Effector memory CD4-positive, alpha-beta T cell (primary cell): ENCODE measurements at regions not wholly inside any gene's neighbourhood (a gene's known extent, or its start where the extent isn't known, plus 50 kb on each side); places are given as distances from the start of the nearest gene placed in this dataset.
"Not testable (repeated sequence)": the region's sequence is repeated elsewhere in the genome, so short reads cannot be mapped to it uniquely, and the experiment has no call there.

Experiments
- DNase-seq, 3 donors: peaks; one replicate each; pipeline ENCODE4 v3.0.0-alpha.2; 2020
- H3K27ac ChIP-seq: 2 replicates; pipeline ENCODE4 v1.7.0; 2013; ENCODE audit warnings: mild to moderate bottlenecking, low read length, moderate library complexity; ENCODE audit not compliant: insufficient read depth, poor library complexity, severe bottlenecking
- H3K27me3 ChIP-seq: replicated peaks from 2 replicates; pipeline ENCODE4 v1.7.0; 2013; ENCODE audit warnings: mild to moderate bottlenecking, low read length; ENCODE audit not compliant: insufficient read depth, control insufficient read depth, poor library complexity, severe bottlenecking
- H3K36me3 ChIP-seq: 2 replicates; pipeline ENCODE4 v1.7.0; 2013; ENCODE audit warnings: mild to moderate bottlenecking, low read length, moderate library complexity; ENCODE audit not compliant: control insufficient read depth, insufficient read depth
- H3K4me1 ChIP-seq: 2 replicates; pipeline ENCODE4 v1.7.0; 2013; ENCODE audit warnings: low read length, mild to moderate bottlenecking; ENCODE audit not compliant: control insufficient read depth, insufficient read depth, poor library complexity, severe bottlenecking
- H3K4me3 ChIP-seq: 2 replicates; pipeline ENCODE4 v1.7.0; 2013; ENCODE audit warnings: low read length, low read depth, mild to moderate bottlenecking; ENCODE audit not compliant: insufficient read depth, poor library complexity, severe bottlenecking
- H3K9me3 ChIP-seq: 2 replicates; pipeline ENCODE4 v1.7.0; 2013; ENCODE audit warnings: mild to moderate bottlenecking, low read length, moderate library complexity; ENCODE audit not compliant: control insufficient read depth

DNA sequence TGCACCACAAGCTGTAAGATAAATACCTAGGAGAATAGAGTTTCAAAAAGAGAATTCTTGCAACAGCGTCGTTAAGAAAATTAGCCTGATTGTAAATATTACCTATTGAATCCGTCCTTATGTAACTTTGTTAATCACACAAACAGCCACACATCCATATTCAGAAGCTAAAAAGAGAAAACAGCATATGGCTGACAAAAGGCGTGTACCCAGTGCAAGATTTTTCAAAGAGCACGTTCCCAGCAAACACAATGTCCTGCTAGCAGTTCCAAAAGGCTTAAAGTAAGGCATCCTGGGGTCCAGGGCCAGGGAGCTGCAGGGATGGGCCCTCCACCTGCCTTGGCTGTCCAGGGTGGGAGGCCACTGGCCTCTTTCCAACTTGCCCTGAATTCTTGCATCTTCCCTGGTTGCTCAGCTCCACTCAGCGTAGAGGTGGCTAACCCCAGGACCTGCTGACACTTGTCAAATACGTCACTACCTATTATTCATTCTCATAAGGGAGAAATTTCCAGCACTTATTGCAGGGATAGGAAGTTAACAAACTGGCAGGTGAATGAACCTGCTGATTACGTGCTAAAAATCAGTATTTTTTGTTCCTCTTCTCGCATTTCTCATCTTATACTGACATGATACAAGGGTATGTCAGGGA is 102.1 kb upstream of the NEDD4L start:
- Histone ChIP-seq H3K27me3 (peaks cover 3% of the 10 kb centered on the region), H3K4me3 (no peak overlapping the region), H3K9me3 (no peaks in the 10 kb centered on the region), H3K36me3 (no peaks in the 10 kb centered on the region), H3K27ac (no peak overlapping the region), H3K4me1 (no peaks in the 10 kb centered on the region)
- no peak for DNase-seq

DNA sequence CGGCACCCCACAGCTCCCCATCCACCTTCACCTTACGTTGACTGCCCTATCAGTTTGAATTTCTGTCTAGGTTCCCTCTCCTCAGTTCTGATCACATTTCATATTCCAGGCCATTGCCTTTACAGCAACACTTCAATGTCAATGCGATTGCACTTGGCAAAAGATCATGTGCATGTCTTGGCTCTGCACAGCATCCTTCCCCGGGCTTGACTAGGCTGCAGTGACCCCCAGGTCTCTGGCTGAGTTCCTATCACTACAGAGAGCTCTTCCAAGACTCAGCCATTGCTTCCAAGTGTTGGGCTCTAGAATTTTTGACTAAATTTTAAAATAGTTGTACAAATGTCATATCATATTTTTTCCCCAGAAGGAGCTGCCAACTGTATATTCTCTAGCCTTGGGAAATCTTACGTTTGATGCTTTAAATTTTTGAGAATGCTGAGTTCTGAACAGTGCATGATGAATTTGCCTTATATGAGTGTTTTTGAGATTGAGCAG is 103.8 kb upstream of the NEDD4L start:
- H3K4me3 ChIP-seq = no peak overlapping the region
- H3K36me3 ChIP-seq = no peaks in the 10 kb centered on the region
- DNase-seq = no peak
- H3K9me3 ChIP-seq = no peaks in the 10 kb centered on the region
- peaks cover 3% of the 10 kb centered on the region for H3K27me3 ChIP-seq
- H3K27ac ChIP-seq = no peak overlapping the region
- no peaks in the 10 kb centered on the region for H3K4me1 ChIP-seq

DNA sequence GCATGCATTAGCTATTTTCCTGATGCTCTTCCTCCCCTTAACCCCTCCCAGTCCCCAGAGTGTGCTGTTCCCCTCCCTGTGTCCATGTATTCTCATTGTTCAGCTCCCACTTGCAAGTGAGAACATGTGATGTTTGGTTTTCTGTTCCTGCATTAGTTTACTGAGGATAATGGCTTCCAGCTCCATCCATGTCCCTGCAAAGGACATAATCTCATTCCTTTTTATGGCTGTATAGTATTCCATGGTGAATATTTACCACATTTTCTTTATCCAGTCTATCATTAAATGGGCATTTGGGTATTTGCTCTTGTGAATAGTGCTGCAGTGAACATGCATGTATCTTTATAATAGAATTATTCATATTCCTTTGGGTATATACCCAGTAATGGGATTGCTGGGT is 109.7 kb upstream of the NEDD4L start:
- not testable (repeated sequence) for DNase-seq, H3K4me3 ChIP-seq, H3K9me3 ChIP-seq, H3K27me3 ChIP-seq, H3K36me3 ChIP-seq, H3K27ac ChIP-seq, H3K4me1 ChIP-seq

DNA sequence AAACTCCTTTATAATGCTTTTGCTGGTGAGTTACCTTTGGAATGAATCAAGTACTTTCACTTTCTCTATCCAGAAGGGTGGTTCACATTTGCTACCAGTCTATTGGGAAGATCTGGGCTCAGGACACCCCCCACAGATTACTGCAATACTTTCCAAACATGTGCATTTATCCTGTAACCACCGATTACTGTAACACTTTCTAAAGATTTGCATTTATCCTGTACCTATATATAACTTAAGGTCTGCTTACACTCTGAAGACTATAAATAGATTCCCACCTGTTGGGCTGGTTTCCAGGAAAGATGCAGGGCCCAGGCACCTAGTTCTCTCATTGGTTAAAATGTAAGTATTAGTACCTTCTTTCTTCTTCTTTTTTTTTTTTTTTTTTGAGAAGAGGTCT is 113.0 kb upstream of the NEDD4L start:
- Histone ChIP-seq H3K4me3 (no peak overlapping the region), H3K27ac (no peak overlapping the region), H3K9me3 (no peaks in the 10 kb centered on the region), H3K36me3 (no peaks in the 10 kb centered on the region), H3K4me1 (no peaks in the 10 kb centered on the region), H3K27me3 (no peaks in the 10 kb centered on the region)
- DNase-seq = no peak

DNA sequence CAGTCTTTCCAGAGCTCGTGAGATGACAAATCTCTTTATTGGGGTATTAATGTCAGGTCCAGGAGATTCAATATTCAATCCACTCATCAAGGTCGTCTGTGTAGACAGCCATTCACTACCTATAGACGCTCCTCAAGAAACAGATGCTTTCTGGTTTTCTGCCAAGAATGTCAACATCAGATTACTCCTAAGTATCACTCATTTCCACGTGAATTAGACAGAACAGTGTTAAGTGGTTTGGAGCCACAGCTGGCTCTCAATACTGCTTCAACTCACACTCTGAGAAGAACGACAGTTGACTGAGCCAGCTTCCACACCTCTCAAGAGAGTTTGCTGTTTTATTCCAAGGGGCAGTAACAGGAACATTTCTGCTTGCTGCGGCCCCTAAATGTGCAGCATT is 113.5 kb upstream of the NEDD4L start:
- Histone ChIP-seq H3K4me1 (no peaks in the 10 kb centered on the region), H3K9me3 (no peaks in the 10 kb centered on the region), H3K27ac (no peak overlapping the region), H3K36me3 (no peaks in the 10 kb centered on the region), H3K4me3 (no peak overlapping the region), H3K27me3 (no peaks in the 10 kb centered on the region)
- DNase-seq = no peak

DNA sequence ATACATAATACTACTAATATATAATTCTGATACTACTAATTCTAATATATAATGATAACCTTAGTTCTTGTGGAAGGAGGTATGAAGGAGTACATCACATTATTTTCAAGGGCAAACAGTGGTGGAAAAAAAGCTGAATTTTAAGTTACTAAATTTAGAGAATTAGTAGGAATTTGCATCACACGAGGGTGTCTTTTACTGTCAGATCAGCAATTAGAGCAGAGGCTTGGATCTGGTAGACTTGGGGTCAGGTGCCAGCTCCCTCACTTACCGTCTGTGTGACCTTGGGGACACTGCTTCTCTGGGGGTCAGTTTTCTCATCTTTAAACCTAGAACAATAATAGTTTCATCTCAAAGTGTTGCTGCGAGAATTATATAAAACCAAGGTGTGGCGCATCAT is 114.1 kb upstream of the NEDD4L start:
- Histone ChIP-seq H3K4me3 (no peak overlapping the region), H3K27me3 (no peaks in the 10 kb centered on the region), H3K27ac (no peak overlapping the region), H3K4me1 (no peaks in the 10 kb centered on the region), H3K36me3 (no peaks in the 10 kb centered on the region), H3K9me3 (no peaks in the 10 kb centered on the region)
- no peak for DNase-seq

DNA sequence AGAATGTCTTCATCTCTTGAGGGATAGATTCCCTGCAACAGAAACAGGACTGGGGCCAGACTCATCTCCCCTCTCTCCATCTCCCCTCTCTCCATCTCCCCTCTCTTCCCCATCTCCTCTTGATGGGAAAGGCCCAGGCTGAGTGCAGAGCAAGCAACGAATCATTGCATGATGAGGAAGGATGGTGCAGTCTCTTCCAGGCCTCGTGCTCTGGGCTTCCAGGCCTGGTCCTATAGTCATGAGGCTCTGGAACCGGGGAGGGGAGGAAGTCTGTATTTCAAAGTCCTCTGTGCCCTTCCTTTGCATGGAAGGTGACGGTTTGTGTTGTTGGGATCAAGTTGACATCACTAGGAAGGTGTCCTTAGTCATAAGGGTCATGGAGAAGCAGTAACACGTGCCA is 115.6 kb upstream of the NEDD4L start:
- H3K4me1 ChIP-seq = no peaks in the 10 kb centered on the region
- no peaks in the 10 kb centered on the region for H3K27me3 ChIP-seq
- no peak for DNase-seq
- no peaks in the 10 kb centered on the region for H3K9me3 ChIP-seq
- H3K4me3 ChIP-seq = no peak overlapping the region
- no peaks in the 10 kb centered on the region for H3K36me3 ChIP-seq
- no peak overlapping the region for H3K27ac ChIP-seq

DNA sequence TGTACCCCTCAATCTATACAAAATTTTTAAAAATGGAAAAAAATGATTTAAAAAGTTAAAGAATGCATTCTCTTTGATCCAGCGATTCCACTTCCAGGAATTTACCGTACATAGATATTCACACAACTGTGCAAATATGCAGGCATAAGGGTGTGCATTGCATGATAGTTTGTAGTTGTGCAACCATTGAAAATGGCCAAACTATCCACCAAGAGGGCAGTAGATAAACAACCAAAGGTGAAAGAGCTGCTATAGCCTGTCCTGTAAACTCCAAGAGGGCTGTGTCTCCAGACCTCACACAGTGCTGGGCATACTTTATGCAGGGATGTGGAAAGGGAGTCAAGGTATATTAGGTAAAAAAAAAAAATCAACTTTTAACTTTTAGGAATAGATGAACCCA is 116.5 kb upstream of the NEDD4L start:
- Histone ChIP-seq H3K4me1 (no peaks in the 10 kb centered on the region), H3K27ac (no peak overlapping the region), H3K27me3 (no peaks in the 10 kb centered on the region), H3K9me3 (no peaks in the 10 kb centered on the region), H3K4me3 (no peak overlapping the region), H3K36me3 (no peaks in the 10 kb centered on the region)
- DNase-seq = no peak

DNA sequence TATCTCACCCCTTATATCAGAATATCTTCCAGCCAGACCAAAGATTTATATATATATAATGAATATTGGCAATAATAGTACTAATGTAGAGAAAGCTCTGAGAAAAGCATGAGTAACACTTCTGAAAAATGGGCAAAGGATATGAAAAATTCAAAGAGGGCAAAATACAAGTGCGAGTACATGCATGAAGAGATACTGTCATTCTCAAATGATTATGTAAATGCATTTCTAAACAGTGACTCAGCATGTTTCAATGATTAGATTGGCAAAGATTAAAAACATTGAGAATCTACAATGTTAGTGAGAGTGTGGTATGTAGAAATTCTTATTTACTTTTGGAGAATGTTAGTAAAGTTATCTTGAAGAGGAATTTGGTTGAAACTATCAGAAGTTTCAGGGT is 118.3 kb upstream of the NEDD4L start:
- Histone ChIP-seq H3K36me3 (no peaks in the 10 kb centered on the region), H3K4me1 (no peaks in the 10 kb centered on the region), H3K4me3 (no peak overlapping the region), H3K9me3 (no peaks in the 10 kb centered on the region), H3K27me3 (no peaks in the 10 kb centered on the region), H3K27ac (no peak overlapping the region)
- DNase-seq = no peak

DNA sequence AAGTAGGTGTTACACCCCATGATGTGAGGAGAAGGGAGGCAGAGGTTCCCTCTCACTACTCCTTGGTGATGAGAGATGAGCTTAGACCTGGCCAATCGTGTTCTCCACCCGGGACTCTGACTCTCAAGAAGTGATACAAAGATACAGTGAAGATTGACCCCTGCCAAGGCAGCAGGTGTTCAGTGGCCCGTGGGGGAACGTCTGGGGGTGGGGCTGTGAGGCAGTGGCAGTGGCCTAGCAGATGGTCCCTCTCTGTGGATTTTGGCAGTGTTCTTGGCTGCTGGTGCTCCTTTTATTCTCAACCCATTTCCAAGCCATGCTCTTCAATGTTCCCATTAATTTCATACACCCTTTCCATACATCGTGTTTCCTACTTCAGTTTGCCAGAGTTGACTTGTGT is 120.4 kb upstream of the NEDD4L start:
- Histone ChIP-seq H3K27me3 (no peaks in the 10 kb centered on the region), H3K9me3 (no peaks in the 10 kb centered on the region), H3K4me3 (no peak overlapping the region), H3K27ac (no peak overlapping the region), H3K36me3 (no peaks in the 10 kb centered on the region), H3K4me1 (no peaks in the 10 kb centered on the region)
- no peak for DNase-seq
